Fibroblast of skin of back (primary cell): ENCODE measurements at regions not wholly inside any gene's neighbourhood (a gene's known extent, or its start where the extent isn't known, plus 50 kb on each side); places are given as distances from the start of the nearest gene placed in this dataset.
A peak's percentile ranks its signal among the peaks of the same experiment; 100 is the strongest.

ENCODE experiments used
- DNase-seq: peaks from one replicate; pipeline ENCODE4 v3.0.0-alpha.2; 2013

DNA sequence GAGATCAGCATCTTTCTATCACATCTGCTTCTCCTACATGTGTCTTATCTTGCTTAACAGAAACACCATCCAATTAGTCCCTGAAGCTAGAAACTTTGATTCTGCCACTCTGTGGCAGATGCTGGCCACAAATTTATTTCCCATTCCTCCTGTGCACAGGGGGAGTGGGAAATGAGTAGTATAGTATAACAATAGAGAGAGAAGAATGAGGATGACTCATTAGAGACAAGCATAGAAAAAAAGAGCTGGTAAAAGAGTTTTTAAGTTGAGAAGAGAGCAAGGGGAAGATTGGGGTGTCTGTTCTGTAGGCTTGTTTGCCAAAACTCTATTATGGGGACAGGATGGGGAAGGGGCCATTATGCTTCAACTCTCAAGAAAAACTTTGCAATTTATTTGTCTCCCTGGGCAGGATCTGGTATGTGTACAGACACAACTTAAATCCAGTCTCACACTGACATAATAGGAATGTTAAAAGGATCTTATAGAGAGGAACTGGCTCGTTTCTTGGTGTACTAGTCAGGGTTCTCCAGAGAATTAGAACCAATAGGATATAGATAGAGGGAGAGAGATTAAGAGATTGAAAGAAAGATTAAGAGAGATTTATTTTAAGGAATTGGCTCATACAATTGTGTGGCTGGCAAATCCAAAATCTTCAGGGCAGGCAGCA, 142.6 kb upstream of the CPSF6 start:
- peak; percentile 44 for DNase-seq

DNA sequence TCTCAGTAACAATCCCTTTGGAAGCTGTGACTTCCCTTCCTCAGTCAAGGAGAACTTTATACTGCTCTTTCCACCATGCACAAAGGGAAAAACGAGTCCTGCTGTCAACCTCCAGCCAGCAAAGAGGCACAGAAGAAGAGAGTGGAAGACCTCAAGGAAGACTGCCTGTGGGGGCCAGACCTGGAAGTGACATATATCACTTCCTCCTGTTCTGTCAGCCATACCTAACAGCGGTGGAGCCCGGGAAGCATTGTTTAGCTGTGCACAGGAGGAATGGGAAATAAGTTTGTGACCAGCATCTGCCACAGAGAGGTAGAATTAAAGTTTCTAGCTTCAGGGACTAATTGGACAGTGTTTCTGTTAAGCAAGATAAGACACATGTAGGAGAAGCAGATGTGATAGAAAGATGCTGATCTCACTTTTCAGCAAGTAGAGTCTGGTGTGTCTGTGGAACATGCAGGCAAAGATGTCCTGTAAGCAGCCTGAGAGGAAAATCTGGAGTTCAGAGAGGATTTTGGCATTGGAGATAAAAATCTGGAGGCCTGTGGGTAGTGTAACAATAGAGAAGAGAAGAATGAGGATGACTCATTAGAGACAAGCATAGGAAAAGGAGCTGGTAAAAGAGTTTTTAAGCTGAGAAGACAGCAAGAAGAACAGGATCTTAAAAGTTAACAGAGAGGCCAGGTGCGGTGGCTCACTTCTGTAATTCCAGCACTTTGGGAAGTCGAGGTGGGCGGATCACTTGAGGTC, 141.6 kb upstream of the CPSF6 start:
- peak; percentile 46 for DNase-seq

DNA sequence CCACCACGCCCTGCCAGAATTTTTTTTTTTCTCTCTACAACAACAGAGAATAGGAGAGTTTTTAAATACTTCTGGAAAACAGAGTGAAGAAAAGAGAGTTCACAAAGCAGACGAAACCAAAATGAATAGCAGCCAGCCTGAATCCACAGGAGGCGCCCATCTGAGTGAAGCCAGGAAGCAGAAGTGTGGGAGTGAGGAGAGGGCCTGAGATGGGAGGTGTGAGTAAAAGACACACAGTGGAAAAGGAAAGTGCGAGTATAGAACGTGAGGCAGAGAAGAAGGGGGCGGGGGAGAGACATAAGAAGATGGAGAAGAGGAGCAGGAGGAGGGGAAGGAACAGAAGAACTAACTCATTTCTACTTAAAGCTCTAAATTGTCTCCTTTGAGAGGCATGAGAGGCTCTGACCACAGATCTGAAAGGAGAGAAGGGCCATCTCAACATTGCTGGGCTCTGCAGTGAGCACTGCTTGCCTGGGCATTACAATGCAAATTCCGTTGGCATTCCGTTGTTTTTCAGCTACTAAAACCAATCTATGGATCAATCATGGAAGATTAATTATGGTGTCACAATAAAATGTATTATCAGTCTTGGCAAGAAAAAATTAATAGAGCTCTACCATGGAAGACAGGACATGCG, 140.1 kb upstream of the CPSF6 start:
- DNase-seq = no peak

DNA sequence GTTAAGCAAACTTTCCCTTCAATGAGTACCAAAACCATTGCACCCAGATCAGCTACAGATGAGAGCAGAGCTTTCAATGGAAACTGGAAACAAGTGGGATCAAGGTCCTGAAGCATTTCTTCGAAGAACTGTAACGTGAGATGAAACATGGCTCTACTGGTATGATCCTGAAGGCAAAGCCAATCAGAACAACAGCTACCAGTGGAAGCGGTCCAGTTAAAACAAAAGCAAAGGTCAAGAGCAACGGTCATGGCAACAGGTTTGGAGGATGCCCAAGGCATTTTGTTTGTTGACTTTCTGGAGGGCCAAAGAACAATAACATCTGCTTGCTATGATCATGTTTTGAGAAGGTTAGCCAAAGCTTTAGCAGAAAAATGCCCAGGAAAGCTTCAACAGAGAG, 137.9 kb upstream of the CPSF6 start:
- DNase-seq = no peak

DNA sequence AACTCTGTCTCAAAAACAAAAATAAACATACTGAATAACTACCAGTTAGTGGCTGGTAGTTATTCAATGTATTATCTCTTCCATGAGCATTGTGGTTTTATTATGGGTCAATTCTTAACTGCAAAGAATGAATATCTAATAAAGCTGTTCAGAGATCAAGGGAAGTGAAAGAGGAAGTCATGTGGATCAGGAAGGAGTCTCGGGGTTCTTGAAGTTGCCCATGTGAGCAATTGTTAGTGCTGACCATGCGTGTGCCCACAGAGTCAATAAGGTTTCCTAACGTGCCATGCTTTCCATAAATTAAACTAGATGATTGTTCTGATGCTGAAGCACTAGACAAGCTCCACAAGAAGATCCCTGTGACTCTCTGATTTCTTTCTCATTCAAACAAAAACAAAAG, 136.5 kb upstream of the CPSF6 start:
- no peak for DNase-seq

DNA sequence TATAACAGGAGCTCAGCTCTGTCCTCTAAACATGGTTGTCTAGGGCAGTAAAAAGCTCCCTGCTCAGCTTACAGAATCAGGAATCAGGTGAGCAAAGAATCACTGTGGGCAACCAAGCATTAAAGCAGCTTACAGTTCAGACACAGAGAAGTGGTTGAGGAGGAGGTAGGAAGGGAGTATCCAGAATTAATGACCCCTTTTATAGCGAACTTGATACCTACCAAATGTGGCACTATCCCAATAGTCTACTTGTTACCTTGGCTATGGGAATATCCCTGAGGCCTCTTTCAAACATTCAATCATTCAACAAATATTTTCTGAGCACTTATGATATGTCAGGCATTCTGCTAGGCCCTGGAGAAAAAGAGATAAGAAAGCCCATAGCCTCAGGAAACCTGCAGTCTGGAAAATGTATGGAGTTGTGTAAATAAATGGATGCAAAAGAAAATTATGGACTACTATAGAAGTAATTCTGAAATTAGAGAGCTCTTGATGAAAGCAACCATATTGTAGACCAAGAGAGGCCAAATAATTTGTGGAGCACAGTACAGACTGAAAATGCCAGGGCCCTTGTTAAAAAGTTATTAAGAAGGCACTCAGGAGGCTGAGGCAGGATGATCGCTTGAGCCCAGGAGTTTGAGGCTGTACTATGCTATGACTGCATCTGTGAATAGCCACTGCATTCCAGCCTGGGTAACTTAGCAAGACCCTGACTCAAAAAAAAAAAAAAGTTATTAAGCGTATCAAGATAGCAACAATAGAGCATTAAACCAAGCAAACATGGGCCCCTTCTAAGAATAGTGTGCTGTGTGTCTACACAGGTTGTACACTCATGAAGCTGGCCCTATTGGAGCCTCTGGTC, 134.0 kb upstream of the CPSF6 start:
- DNase-seq = no peak

DNA sequence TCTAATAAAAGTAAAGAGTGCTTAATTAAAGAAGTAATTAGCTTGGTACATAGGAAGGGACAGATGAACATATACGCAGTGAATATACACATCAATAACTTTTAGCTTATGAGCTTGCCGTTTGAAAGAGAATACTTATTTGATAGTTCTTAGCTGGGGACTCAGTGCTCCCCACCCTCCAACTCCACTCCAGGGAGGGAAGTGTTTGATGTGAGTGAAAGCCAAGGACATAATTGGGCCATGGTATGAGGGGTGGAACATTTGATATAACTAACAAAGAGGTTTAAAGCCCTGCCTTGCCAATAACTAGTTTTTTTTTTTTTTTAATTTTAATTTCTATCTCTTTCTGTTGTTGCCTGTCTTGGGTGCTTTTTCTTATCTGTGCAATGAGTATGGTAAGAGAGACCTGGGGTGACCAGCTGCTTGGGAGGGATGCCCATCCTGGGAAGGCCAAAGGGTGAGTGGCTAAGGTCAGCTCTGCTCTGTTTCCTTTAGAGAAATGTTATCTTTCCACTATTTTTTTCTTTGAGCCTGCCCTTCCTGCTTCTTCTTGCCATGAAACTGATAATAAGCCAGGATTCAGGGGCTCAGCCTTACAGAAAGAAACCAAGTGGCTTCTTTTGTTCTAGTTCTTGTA, 132.8 kb upstream of the CPSF6 start:
- DNase-seq = no peak

DNA sequence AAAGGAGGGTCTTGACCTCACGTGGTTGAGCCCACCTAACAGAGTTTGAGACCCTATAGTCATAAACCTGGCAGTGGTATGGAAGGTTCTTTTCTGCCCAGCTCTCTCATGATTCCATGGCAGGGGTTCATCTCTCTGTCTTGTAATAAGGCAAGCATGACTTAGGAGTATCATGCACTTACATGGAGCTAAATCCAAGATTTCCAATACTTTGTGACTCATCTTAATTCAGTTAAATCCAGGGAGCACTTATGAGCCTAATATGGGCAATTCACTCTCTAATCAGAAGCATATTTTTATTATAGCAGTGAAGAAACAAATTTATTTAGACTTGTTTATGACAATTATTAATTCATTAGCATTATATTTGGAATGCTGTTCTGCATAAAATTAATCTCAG, 131.8 kb upstream of the CPSF6 start:
- peak; percentile 28 for DNase-seq

DNA sequence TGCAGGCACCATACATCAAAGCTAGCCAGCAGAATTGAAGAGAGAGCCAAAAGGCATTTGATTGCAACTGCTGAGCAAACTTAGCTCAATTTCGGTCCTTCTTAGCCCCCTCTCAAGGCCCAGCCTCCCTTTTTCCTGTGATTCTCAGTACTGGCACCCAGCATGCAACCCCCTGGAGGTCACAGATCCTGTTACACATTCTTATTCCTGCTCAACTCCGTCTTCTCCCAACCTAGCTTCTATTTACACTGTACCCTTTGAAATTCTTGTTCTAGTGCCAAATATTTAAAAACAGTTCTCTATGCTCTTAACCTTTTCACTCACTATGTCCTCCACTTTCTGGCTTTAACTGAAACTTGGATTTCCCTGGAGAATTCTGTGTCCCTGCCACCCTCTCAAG, 131.3 kb upstream of the CPSF6 start:
- peak; percentile 63 for DNase-seq

DNA sequence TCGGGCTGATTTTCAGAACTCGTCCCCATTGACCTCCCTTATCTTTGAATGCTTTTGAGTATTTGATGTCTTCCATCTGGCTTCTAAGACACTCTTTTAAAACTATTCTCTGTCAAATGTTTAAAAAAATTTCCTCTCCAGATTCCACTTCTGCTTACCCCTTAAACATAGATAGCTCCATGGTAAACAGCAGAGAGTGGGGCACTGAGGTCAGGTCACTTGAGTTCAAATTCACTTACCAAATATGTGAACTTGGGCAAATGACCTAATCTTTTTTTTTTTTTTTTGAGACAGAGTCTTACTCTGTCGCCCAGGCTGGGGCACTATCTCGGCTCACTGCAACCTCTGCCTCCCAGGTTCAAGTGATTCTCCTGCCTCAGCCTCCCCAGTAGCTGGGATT, 126.8 kb upstream of the CPSF6 start:
- DNase-seq = no peak

DNA sequence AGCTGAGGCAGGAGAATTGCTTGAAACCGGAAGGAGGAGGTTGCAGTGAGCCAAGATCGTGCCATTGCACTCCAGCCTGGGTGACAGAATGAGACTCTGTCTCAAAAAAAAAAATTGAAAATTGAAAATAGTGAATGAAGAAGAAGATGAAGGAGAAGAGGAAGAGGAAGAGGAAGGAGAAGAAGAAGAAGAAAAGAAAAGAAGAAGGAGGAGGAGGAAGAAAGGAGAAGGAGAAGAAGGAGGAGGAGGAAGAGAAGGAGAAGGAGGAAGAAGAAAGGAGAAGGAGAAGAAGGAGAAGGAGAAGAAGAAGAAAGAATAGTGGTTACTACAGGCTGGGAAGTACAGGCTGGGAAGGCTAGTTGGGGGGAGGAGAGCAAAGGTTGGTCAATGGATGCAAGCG, 124.3 kb upstream of the CPSF6 start:
- no peak for DNase-seq

DNA sequence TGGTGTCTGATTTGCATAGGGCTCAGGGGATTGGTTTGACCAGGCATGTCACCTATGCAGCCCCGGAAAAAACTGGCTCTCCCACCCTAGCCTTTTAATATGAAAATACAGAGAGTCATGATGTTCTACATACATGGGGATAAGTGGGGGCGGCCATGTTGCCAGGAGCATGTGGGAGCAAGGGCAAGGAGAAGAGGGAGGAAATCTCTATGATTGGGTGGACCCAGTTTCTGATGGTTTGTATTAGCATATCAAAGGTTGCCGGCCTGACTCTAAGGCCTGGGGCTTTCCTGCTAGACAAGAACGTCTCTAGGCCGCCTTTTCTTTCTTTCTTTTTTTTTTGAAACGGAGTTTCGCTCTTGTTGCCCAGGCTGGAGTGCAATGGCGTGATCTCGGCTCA, 123.4 kb upstream of the CPSF6 start:
- no peak for DNase-seq

DNA sequence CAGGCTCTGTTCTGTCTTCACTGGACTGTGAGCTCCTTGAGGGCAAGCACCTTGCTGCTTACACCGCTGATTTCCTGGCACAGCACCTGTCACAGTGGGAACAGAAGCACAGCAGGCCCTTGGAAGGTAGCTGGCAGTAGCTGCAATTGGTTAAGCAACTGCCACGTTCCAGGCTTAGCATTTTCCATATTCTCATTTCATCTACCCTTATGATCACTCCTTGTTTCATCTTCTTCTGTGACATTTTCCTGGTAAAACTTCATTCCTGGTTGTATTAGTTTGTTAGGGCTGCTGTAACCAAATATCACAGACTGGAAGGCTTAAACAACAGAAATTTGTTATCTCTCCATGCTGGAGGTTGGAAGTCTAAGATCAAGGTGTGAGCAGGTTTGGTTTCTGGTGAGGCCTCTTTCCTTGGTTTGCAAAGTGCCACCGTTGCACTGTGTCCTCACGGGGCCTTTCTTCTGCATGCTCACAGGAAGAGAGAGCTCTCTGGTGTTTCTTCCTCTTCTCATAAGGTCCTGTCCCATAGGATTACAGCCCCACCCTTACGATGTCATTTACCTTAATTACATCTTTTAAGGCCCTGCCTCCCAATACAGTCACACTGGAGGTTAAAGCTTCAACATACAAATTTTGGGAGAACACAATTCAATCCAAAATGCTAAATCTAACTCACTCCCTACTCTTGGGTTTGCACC, 121.7 kb upstream of the CPSF6 start:
- no peak for DNase-seq

DNA sequence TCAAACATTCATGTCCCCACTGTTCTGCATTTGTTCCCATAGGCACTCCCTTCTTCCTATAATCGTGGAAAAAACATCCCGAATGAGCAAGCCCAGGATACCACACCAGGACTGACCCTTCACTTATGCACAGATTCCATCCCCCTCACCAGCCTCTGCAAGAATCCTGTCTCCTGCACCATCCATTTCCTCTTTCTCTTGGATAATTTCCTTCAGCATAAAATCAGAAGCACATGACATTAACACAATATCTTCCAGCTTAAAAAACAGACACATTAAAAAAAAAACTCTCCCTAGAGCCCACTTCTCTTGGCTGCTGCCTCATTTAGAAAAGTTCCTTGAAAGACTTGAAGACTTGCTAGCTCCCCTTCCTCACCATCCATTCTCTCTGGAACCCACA, 120.9 kb upstream of the CPSF6 start:
- no peak for DNase-seq

DNA sequence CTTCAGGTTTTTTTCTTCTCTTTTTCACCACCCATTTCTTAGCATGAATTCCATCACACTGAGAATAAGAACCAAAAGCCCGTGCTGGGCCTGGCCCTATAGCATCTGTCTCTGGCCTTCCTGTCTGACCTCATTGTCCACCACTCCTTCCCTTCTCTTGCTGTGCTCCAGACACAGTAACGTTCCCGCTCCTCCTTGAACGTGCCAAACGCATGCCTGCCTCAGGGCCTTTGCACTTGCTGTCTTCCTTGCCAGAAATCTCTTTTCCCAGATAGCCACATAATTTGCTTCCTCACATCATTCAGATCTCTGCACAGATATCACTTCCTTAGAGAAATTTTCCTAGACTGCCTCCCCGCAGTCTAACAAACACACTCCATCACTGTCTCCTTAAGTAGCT, 119.6 kb upstream of the CPSF6 start:
- DNase-seq = no peak

DNA sequence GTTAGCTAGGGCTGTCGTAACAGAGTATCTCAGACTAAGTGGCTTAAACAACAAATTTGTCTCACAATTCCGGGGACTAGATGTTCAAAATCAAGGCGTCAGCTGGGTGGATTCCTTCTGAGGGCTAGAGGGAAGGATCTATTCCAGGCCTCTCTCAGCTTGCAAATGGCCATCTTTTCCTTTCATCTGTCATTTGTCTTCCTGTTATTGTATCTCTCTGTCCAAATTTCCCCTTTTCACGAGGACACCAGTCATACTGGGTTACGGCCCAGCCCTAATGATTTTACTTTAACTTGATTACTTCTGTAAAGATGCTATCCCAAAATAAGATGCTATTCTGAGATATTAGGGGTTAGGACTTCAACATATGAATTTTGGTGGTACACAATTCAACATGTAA, 119.0 kb upstream of the CPSF6 start:
- no peak for DNase-seq

DNA sequence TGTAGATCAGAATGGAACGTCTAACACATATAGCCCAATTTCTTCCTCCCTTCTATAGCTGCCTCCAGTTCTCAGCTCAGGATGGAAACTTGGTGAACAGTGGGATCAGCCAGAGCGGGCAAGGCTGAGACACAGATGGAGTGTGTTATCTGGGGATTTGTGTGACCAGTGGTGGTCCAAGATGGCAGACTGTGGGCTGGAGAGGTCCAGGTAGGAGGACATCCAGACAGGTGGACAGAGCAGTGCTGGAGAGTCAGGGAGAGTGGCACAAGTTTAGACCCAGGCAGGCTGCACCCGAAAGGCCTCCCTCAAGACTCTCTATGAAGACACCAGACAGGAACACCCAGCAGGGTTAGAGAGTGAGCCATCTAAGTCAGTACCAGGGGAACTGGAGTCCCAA, 116.1 kb upstream of the CPSF6 start:
- DNase-seq = no peak

DNA sequence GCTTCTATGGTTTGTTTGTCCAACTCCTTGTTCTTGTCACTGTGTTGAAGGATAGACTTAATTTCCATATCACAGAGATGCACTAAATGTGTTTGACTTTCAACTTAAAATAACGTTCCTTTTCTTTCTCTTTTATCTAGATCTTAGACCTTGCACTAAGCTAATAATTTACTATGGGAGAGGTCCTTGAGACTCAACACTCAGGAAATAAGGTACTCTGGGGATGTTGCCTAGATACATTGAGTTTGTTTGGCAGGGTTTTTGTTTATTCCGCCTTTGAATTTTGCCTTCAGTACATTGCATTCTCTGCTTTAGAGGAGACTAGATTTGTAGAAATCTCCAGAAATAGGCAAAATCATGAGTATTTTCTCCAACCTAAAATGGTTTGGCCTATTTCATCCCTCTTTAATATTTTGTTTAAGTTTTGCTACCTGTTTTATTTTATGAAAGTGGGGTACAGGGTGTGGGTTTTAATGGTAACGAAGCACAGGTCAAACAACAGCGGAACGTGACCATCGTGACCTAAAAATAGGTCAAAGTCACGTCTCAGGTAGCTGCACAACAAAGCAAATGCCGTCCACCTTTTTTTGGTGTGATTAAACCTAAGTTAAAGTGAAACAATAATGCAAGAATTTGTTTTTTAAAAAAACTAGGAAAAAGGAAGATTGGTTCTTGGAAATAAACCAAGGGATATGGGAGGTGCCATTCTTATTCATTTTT, 115.3 kb upstream of the CPSF6 start:
- no peak for DNase-seq

DNA sequence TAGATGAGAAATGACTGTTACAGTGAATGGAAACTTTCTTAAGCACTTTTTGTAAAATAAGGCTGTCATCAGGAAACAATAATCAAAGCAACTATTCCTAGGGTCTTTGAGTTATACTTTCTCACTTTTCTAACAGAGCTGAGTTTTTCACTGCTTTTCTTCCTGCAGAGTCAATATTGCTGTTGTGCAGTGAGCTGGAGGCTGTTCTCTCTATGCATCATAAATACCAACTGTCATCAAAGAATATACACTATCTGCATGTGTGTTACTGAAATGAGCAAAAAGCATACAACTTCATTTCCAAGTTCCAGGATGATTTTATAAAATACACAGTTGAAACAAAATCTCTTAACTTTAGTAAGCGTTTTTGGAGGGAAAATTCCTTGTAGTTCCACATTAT, 110.4 kb upstream of the CPSF6 start:
- DNase-seq = no peak

DNA sequence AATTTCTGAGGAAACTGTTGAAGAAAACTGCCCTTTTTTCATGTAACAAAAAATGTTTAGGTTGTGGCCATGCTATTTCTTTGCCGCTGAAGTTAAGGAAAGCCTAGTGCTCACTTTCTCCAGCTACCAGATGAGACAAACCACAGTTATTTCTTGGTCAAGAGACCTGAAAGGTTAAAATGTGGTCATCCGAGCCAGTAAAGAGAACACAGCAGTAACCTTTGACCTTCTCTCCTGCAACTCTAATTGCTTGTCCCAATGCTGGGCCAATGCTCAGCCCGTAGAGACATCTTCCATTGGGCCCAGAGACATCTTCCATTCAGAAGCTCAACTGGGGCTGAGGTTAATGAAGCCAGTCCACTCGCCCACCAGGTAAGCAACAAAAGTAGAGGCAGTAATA, 109.8 kb upstream of the CPSF6 start:
- DNase-seq = no peak

DNA sequence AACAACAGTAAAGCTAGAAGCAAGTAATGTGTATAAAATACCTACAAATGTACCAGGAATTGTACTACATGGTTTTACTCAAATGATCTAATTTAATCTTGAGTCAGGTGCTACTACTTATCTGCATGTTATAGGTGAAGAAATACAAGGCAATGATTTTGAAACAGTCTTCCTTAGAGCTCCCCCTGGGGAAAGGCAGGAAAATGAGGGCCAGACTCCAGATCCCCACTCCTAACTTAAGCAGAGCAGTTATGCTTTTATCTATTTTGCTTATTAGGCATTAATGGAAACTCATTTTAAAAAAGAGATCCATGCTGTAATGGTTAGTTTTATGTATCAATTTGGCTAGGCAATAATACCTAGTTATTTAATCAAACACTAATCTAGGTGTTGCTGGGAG, 109.3 kb upstream of the CPSF6 start:
- no peak for DNase-seq
